Kasumi-1 (cell line): ENCODE measurements at regions not wholly inside any gene's neighbourhood (a gene's known extent, or its start where the extent isn't known, plus 50 kb on each side); places are given as distances from the start of the nearest gene placed in this dataset.
A peak's percentile ranks its signal among the peaks of the same experiment; 100 is the strongest.
"Not testable (repeated sequence)": the region's sequence is repeated elsewhere in the genome, so short reads cannot be mapped to it uniquely, and the experiment has no call there.

Experiments
- DNase-seq, 2 experiments: peaks; one replicate each; lab custom pipeline; 2025; lab: John Stamatoyannopoulos, UW

- no peak for DNase-seq
These were observed 624.8 kb upstream of the PTCHD4 start for GRCh38 chr6:48735846-48736245.

DNA sequence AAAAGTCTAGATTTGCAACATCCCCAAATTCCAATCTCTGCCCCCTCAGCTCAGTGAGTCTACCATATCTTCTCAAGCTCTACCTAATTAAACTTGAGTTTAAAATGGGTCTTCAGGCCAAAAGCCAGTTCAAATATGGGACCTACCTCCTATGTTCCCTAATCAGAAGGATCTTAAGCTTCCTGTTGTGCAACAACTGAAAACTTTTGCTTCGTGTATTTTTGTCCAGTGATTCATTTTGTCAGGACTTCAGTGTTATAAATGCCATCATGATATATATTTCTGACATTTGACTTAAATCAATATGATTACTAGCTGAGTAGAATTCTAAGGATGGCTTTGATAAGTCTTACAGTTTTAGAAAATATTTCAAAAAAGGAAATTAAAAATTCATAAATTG, 622.6 kb upstream of the PTCHD4 start:
- no peak for DNase-seq

DNA sequence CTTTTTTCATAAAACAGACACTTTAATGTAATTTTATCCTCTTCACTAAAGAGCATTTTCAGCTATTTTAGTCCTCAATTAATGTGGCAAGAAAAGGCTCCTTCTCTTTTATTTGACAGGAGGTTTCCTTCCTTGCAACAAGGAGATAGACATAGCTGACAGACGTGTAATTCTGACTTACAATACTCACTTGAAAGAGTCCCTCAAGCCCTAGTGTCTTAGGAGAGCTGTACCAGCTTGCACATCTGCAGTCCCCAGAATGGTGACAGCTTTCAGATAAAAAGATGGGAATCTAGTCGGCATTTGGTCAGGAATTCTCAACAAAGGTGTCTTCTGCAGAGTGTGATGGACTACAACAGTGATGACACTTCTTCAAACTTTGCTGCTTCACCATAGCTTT, 603.7 kb upstream of the PTCHD4 start:
- DNase-seq, result no peak

- no peak for DNase-seq
These were observed 603.3 kb upstream of the PTCHD4 start for GRCh38 chr6:48714250-48714649.

DNA sequence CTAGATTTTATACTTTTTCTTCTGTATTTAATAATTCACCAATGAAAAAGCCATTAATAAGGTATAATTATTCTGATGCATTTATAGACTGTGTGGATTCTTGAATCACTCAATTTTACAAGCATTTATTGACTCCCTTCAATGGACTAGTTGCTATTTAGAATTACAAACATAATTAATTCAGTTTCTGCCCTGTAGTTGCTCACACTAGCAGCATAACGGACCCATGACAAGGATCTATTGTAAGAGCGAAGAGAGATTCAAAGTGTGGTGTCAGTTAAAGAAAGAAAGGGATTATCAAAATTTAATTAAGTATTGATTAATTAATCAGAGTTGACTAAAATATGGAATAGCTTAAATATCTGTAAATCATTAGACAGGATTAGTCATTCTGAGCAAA, 602.6 kb upstream of the PTCHD4 start:
- no peak for DNase-seq

- DNase-seq, result no peak
These were observed 595.3 kb upstream of the PTCHD4 start for GRCh38 chr6:48706310-48706709.

- DNase-seq, result no peak
These were observed 590.6 kb upstream of the PTCHD4 start for GRCh38 chr6:48701572-48701971.

- DNase-seq, result no peak
These were observed 584.9 kb upstream of the PTCHD4 start for GRCh38 chr6:48695872-48696271.

- peak; percentile 7 to 25 for DNase-seq
These were observed 580.4 kb upstream of the PTCHD4 start for GRCh38 chr6:48691420-48691819.

- no peak for DNase-seq
These were observed 578.5 kb upstream of the PTCHD4 start for GRCh38 chr6:48689498-48689897.

GRCh38 chr6:48678390-48678789, 567.4 kb upstream of the PTCHD4 start:
- no peak for DNase-seq

DNA sequence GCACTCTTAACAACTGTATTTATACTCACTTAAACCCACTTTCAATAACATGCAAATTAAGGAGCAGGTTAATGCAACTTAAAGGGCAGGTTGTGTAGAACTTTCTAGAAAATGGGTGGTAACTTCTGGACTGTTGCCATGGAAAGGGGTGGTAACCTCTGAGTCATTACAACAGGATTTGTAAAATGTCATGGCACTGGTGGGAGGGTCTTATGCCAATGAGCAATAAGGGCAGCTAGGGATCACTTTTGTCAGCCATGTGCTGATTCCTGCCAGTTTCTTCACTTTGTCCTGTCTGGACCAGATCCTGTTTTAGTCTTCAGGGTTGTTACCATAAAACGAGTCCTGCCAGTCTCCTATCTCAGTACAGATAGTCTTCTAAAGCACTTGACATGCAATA, 560.5 kb upstream of the PTCHD4 start:
- DNase-seq, result no peak

DNA sequence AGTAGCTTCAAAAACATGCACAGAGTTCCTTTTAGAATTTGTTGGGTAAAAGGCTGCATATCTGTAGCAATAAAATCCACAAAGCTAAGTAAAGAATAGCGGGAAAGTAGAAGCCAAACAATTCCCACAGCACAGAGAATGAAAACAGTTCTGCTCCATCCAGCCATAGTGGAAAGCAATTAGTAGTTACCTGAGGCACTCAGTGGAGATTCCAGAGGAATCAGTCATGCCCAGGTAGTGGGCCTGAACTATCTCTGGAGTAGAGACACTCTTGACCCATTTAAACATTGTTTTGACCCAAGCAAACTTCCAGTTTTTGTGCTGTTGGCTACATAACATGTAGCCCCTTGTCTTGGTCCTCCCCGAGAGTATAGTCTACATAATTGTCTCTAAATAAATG, 559.5 kb upstream of the PTCHD4 start:
- no peak for DNase-seq

DNA sequence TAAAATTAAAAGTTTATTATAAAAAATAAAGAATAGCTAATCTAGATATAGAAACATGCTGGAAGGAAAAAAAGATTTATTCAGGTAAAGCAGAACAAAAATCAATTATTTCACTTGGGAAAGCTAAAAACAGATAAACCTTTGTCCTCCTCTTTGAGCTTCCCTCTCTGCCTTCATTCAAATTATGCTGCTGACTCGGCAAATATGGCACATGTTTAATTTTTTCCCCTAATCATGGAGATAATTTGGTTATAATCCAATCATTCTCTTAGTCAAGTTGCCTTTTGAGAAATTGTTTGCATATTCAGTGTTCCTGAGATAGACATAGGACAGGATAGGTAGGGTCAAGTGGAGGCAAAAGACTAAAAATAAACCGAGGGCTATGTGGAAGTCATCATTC, 556.8 kb upstream of the PTCHD4 start:
- DNase-seq, result no peak

DNA sequence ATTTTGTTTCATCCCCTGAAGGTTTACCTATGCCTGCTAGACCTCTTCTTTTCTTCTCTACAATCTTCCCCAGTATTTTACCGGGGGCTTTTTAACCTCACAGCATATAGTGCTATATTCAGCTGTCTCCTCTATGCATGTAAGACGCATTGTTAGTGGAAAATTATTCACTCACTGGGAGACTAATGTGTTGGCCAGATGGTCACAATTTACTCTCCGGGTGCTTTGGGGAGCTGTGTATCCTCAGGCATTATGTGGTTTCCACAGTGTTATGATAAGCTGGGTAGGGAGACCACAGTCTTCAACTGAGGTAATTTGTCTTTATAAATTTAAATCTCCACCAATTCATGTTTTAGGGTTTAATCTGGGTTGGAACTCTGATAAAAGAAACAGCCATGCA, 553.8 kb upstream of the PTCHD4 start:
- no peak for DNase-seq

DNA sequence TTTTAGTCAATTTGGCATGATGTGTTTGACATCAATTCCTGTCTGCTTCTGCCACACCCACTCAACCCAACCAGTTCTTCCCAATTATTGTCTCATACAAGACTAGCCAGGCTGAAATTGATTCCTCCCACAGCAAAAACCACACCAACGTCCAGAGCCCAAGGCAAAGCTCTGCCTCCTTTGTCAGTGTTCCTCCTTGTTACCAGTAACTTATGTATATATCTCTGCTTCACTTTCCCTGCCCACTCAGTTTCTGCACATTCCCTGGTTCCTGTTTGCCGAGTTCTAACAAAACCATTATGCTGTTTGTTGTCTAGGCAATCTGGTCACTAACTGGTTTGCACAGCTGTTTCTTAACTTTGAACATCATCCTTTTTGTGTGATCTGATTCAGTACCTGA, 547.9 kb upstream of the PTCHD4 start:
- DNase-seq, result no peak

DNA sequence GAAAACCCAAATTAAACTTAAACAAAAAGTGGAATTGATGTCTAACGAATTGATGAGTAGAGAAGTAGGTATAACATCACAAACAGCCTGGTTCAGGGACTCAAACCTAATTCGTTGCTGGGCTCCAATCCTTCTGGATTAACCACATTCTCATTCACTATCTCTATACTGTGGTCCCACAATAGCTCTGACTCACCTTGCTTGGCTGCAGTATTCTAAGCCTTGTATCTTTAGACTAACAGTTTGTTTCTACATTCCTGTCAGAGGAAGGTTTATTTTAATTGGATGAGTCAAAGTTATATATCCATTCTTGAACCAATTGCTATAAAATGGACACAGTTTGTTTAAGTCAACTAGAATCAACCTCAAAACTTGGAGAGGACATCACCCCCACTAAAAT, 530.5 kb upstream of the PTCHD4 start:
- no peak for DNase-seq

DNA sequence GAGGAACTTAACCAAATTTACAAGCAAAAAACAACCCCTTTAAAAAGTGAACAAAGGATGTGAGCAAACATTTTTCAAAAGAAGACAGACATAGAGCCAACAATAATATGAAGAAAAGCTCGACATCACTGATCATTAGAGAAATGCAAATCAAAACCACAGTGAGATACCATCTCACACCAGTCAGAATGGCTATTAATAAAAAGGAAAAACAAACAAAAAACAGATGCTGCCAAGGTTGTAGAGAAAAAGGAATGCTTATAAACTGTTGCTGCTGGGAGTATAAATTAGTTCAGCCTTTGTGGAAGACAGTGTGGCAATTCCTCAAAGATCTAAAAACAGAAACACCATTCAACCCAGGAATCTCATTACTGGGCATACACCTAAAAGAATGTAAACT, 527.8 kb upstream of the PTCHD4 start:
- not testable (repeated sequence) for DNase-seq

- DNase-seq, result no peak
These were observed 519.5 kb upstream of the PTCHD4 start for GRCh38 chr6:48630511-48630910.

DNA sequence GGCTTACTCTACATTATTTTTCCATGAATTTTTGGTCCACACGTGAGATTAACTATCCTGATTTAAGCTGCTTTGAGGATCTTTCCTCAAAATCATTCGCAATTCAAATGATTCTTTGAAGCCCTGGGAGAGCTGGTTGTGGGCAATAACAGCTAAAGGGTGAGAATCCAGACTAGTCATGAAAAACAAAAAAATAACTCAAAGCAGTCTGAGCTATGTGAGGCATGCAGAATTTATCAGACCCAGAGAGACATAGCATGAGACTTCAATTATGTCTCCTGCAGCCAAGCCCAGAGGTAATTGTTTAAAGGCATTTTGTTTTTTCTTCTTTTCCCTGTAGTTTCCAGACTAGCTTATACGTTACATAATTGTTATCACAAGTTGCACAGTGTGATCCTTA, 517.3 kb upstream of the PTCHD4 start:
- DNase-seq, result no peak

DNA sequence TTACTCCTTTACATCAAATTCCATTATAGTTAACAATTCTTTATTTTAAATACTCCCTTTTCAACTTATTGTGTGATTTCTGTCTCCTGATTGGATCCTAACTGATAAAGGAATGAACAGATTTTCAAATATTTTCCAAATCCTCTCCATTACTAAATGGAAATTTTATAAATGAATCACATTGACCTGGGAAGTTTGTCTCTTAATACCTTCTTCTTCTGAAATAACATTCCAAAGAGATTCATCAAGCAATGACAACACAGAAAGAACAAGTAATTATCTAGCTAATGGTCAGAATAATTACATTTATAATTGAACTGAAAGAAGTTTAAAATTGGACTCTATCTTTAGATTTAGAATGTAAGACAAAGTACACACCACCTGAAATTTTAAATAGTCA, 515.4 kb upstream of the PTCHD4 start:
- no peak for DNase-seq

GRCh38 chr6:48624631-48625030, 513.6 kb upstream of the PTCHD4 start:
- DNase-seq, result no peak

- DNase-seq, result no peak
These were observed 508.8 kb upstream of the PTCHD4 start for GRCh38 chr6:48619771-48620170.

- DNase-seq, result no peak
These were observed 504.0 kb upstream of the PTCHD4 start for GRCh38 chr6:48615041-48615440.

GRCh38 chr6:48614326-48614725, 503.3 kb upstream of the PTCHD4 start:
- DNase-seq, result no peak
